Naive thymus-derived CD8-positive, alpha-beta T cell (primary cell): ENCODE measurements at regions not wholly inside any gene's neighbourhood (a gene's known extent, or its start where the extent isn't known, plus 50 kb on each side); places are given as distances from the start of the nearest gene placed in this dataset.
"Not testable (repeated sequence)": the region's sequence is repeated elsewhere in the genome, so short reads cannot be mapped to it uniquely, and the experiment has no call there.

Experiments
- ATAC-seq, 2 donors: fragments of 150-1000 bp; cut with Tn5 transposase in 1 of 2; sonication (Bioruptor Pico), chemical (Tn5 transposase) in 1 of 2; 1 replicate in 1 of 2; 2 replicates in 1 of 2; pipeline ENCODE4 v1.10.0; 2021; ENCODE audit warnings: mild to moderate bottlenecking in 2 of 2, moderate library complexity in 2 of 2
- POLR2A ChIA-PET: fragments of 350-600 bp; sonication (Branson Sonifier 250); formaldehyde crosslinking; loops from one replicate; lab custom pipeline; 2021; ENCODE audit warnings: antibody characterized with exemption; lab: Charles Lee
- DNase-seq, 10 donors: peaks; one replicate each; pipeline versions ENCODE4 v3.0.0 to v3.0.0-alpha.2; 2020 to 2022
- H3K27ac Mint-ChIP-seq, 10 donors: one replicate each; pipeline ENCODE4 v1.8.0; 2020 to 2022; ENCODE audit warnings: mild to moderate bottlenecking in 10 of 10, mixed read lengths in 10 of 10, moderate library complexity in 4 of 10, inconsistent platforms in 1 of 10
- H3K27me3 Mint-ChIP-seq, 5 donors: one replicate each; pipeline ENCODE4 v1.8.0; 2021 to 2022; ENCODE audit warnings: mixed read lengths in 5 of 5
- H3K36me3 Mint-ChIP-seq, 3 donors: one replicate each; pipeline ENCODE4 v1.8.0; 2020 to 2022; ENCODE audit warnings: mixed read lengths in 3 of 3, mild to moderate bottlenecking in 2 of 3, inconsistent platforms in 1 of 3
- H3K4me1 Mint-ChIP-seq, 4 donors: one replicate each; pipeline ENCODE4 v1.8.0; 2021 to 2022; ENCODE audit warnings: mixed read lengths in 4 of 4
- H3K4me3 Mint-ChIP-seq, 10 donors: one replicate each; pipeline ENCODE4 v1.8.0; 2020 to 2022; ENCODE audit warnings: mild to moderate bottlenecking in 10 of 10, mixed read lengths in 10 of 10, moderate library complexity in 6 of 10, inconsistent platforms in 1 of 10
- H3K9me3 Mint-ChIP-seq, 9 donors: one replicate each; pipeline ENCODE4 v1.8.0; 2020 to 2022; ENCODE audit warnings: mixed read lengths in 9 of 9, mild to moderate bottlenecking in 3 of 9, inconsistent platforms in 1 of 9, moderate library complexity in 1 of 9

DNA sequence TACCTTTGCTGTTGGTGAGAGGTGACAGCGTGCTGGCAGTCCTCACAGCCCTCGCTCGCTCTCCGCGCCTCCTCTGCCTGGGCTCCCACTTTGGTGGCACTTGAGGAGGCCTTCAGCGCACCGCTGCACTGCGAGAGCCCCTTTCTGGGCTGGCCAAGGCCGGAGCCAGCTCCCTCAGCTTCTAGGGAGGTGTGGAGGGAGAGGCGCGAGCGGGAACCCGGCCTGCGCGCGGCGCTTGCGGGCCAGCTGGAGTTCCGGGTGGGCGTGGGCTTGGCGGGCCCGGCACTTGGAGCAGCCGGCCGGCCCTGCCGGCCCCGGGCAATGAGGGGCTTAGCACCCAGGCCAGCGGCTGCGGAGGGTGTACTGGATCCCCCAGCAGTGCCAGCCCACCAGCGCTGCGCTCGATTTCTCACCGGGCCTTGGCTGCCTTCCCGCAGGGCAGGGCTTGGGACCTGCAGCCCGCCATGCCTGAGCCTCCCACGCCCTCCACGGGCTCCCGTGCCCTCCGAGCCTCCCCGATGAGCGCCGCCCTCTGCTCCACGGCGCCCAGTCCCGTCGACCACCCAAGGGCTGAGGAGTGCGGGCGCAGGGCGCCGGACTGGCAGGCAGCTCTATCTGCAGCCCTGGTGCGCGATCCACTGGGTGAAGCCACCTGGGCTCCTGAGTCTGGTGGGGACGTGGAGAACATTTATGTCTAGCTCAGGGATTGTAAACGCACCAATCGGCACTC, 700.3 kb downstream of the CDH18 start:
- POLR2A ChIA-PET, H3K27ac Mint-ChIP-seq, H3K4me1 Mint-ChIP-seq, ATAC-seq, H3K27me3 Mint-ChIP-seq, DNase-seq, H3K4me3 Mint-ChIP-seq: not testable (repeated sequence)
- Mint-ChIP-seq H3K9me3 (peaks cover 0 to 29% (median 16%) of the 10 kb centered on the region in 9 donors), H3K36me3 (peaks cover 0 to 14% (median 0%) of the 10 kb centered on the region in 3 donors)

DNA sequence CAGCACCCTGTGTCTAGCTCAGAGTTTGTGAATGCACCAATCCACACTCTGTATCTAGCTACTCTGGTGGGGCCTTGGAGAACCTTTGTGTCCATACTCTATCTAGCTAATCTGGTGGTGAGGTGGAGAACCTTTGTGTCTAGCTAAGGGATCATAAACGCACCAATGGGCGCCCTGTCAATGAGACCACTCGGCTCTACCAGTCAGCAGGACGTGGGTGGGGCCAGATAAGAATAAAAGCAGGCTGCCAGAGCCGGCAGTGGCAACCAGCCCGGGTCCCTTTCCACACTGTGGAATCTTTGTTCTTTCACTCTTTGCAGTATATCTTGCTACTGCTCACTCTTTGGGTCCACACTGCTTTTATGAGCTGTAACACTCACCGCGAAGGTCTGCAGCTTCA, 699.7 kb downstream of the CDH18 start:
- H3K36me3 Mint-ChIP-seq, result peaks cover 0 to 14% (median 0%) of the 10 kb centered on the region in 3 donors
- H3K4me1 Mint-ChIP-seq, H3K4me3 Mint-ChIP-seq, DNase-seq, H3K27ac Mint-ChIP-seq, POLR2A ChIA-PET, H3K27me3 Mint-ChIP-seq, ATAC-seq: not testable (repeated sequence)
- peaks cover 0 to 24% (median 12%) of the 10 kb centered on the region in 9 donors for H3K9me3 Mint-ChIP-seq

DNA sequence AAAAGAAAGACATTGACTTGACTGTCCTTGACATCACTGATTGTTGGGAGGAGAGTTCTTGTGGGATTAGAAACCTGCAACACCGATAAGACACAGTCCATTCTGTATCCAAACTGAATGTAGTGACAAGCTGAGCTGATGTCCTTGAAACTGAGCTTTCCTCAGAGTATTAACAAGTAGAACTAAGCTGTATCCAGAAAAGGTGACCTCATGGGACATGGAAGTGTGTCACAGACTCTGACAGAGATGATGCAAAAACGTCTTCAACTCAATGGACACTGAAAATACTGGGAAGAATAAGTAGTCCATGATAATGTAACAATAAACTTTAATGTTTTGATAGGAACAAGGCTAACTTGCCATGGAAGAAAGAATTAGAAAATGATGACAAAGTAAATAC, 690.1 kb downstream of the CDH18 start:
- Mint-ChIP-seq H3K4me3 (no peak overlapping the region), H3K36me3 (no peaks in the 10 kb centered on the region), H3K9me3 (peaks cover 0 to 25% (median 9%) of the 10 kb centered on the region in 9 donors), H3K27ac (no peak overlapping the region), H3K27me3 (no peaks in the 10 kb centered on the region), H3K4me1 (no peaks in the 10 kb centered on the region)
- no peak for DNase-seq
- POLR2A ChIA-PET, result no interaction called here
- ATAC-seq, result no peak

DNA sequence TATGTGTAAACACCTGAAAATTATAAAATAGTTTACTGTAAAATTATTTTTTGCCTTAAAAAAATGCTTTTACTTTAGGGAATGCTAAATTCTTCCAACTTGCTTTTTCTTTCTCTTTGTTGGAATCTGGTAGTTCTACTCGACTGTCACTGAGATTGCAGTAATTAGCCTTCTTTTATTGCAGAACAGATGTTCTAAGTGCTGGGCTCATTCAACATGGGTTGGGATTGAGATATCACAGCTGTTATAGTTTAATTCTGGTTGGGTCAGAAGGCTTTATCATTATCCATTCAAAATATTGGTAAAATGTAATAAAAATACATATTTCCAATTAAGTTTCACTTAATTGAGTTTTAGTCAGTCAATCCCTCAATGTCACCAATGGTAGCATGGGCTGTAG, 686.7 kb downstream of the CDH18 start:
- Mint-ChIP-seq H3K9me3 (peaks cover 0 to 31% (median 7%) of the 10 kb centered on the region in 9 donors), H3K4me3 (no peak overlapping the region), H3K4me1 (no peaks in the 10 kb centered on the region), H3K27ac (no peak overlapping the region), H3K36me3 (no peaks in the 10 kb centered on the region), H3K27me3 (no peaks in the 10 kb centered on the region)
- DNase-seq (no peak), ATAC-seq (no peak)
- POLR2A ChIA-PET, result no interaction called here

DNA sequence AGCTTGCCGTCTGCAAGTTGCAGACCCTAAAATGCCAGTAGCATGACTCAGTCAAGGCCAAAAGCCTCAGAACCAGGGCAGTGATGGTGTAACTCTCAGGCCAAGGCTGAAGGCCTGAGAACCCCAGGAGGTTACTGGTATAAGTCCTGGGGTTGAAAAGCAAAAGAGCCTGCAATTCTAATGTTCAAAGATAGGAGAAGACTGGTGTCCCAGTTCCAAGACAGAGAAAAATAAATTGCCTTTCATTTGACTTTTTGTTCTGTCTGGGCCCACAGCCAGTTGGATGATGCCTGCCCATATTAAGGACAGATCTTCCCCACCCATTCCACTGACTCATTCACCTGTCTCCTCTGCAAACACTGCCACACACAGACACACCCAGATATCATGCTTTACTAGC, 673.2 kb downstream of the CDH18 start:
- Mint-ChIP-seq H3K4me1 (no peaks in the 10 kb centered on the region), H3K9me3 (peaks cover 8 to 72% (median 15%) of the 10 kb centered on the region in 9 donors), H3K27ac (no peak overlapping the region), H3K27me3 (no peaks in the 10 kb centered on the region), H3K4me3 (no peak overlapping the region), H3K36me3 (no peaks in the 10 kb centered on the region)
- ATAC-seq, result no peak
- POLR2A ChIA-PET, result no interaction called here
- no peak for DNase-seq

DNA sequence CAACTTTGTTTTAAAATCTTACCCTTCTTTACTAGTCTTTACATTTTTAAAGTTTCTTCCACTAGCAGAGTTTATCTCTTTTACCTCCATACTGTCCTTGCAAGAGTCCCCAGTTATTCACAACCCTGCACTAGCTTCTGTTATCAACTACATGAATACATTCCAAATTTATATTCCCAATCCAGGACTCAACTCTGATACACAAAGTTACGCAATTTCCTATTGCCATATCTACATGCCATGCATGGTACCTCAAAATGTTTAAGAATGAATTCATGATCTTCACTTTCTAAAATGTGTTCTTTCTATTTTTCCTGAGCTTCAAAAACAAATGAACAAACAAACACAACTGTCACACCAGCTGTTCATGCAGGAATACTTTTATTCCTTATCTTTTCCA, 668.7 kb downstream of the CDH18 start:
- Mint-ChIP-seq H3K9me3 (peaks cover 4 to 50% (median 17%) of the 10 kb centered on the region in 9 donors), H3K36me3 (no peaks in the 10 kb centered on the region), H3K4me3 (no peak overlapping the region), H3K4me1 (no peaks in the 10 kb centered on the region), H3K27ac (no peak overlapping the region), H3K27me3 (no peaks in the 10 kb centered on the region)
- no peak for DNase-seq
- no peak for ATAC-seq
- POLR2A ChIA-PET, result no interaction called here

DNA sequence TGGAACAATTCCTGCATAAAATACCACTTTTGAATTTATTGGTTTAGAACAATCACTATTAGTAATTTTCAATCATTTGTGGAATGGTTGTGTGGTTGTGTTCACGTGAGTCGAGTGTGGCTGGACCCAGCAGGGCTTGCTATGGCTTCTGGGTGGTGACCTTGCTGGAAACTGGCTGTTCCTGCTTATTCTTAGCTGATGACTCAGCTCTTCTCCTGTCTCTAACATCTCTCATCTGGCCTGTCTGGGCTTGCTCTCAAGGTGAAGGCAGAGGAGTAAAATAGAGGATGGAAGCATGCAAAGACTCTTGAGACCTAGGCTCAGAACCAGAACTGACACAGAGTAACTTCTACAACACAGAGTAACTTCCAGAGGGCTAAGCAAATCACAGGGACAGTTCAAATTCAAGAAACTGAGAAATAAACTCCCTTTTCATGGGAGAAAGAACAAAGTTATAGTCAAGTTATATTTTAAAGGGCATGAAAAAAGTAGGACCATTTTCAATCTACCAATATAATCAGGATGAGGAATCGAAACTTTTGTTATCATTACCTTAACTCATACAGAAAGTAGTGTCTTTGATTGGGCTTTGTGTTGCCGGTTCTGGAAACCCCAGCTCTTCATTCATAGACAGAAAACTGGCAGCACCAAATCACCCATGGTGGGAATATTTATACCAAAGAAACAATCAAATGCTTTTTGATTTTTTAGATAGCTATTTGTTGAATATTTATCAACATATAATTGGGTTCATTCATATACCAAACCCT, 665.1 kb downstream of the CDH18 start:
- ATAC-seq (no peak), DNase-seq (no peak)
- Mint-ChIP-seq H3K27ac (no peak overlapping the region), H3K4me3 (no peak overlapping the region), H3K36me3 (no peaks in the 10 kb centered on the region), H3K4me1 (no peaks in the 10 kb centered on the region), H3K27me3 (no peaks in the 10 kb centered on the region), H3K9me3 (peaks cover 2 to 24% (median 8%) of the 10 kb centered on the region in 9 donors)
- POLR2A ChIA-PET, result no interaction called here

DNA sequence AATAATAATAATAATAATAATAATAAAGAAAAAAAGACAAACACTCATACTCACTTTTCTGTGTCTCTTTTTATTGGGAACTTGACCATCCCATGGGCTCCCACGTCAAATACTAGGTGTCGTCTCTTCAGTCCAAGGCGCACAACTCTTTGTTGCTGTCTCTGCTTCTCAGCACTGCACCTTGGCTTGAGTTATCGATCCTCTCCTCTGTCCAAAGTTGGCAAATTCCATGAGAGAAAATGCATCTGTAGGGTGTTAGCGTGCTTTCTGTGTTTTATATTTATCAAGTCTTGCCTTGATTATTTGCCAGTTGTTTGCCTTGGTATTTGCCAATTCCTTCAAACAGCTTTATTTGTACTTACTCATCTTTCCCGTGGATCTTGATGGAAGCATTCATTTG, 653.7 kb downstream of the CDH18 start:
- Mint-ChIP-seq H3K9me3 (peaks cover 5 to 35% (median 20%) of the 10 kb centered on the region in 9 donors), H3K4me1 (no peaks in the 10 kb centered on the region), H3K4me3 (no peak overlapping the region), H3K27me3 (no peaks in the 10 kb centered on the region), H3K27ac (no peak overlapping the region), H3K36me3 (peaks cover 0 to 5% (median 0%) of the 10 kb centered on the region in 3 donors)
- no peak for DNase-seq
- no peak for ATAC-seq
- POLR2A ChIA-PET, result no interaction called here

DNA sequence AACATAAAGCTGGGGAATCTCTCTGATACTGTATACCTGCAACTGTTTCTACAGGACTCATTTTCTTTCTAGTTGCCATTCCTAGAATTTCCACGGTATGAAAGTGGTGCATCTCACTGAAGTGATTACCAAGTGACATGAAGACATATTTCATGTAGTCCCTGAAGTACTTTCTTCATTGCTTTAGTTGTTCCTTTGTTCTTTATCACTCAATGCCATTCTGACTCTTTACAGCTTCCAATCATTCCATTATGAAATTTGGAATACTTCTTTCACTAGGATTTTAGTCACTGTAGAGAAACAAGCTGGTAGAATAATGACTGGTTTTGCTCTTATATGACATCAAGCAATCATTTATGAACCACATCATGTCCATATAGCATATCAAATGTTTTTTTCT, 645.1 kb downstream of the CDH18 start:
- POLR2A ChIA-PET, result no interaction called here
- Mint-ChIP-seq H3K4me1 (no peaks in the 10 kb centered on the region), H3K36me3 (peaks cover 0 to 5% (median 0%) of the 10 kb centered on the region in 3 donors), H3K4me3 (no peak overlapping the region), H3K9me3 (peaks cover 0 to 26% (median 12%) of the 10 kb centered on the region in 9 donors), H3K27me3 (no peaks in the 10 kb centered on the region), H3K27ac (no peak overlapping the region)
- ATAC-seq, result no peak
- no peak for DNase-seq

DNA sequence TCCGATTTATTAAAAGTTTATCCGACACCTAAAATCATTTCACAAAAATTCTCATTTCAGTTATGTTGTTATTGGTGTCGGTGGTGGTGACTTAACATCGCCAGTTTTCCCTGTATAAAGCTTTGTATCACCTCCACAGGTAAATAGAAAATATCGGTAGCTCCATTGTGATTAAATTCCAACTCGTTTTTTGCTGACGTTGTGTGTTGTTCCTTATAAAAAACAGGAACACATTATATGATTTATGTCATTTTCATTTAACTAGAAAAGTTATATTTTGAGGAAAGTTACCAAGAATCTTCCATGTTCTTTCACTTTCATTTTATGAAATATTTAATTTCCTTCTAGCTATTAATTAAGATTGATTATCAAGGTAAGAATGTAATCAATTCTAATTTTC, 635.9 kb downstream of the CDH18 start:
- H3K36me3 Mint-ChIP-seq, result no peaks in the 10 kb centered on the region
- peaks cover 0 to 18% (median 4%) of the 10 kb centered on the region in 9 donors for H3K9me3 Mint-ChIP-seq
- H3K4me3 Mint-ChIP-seq, result no peak overlapping the region
- H3K4me1 Mint-ChIP-seq, result no peaks in the 10 kb centered on the region
- no peak overlapping the region for H3K27ac Mint-ChIP-seq
- ATAC-seq (no peak), DNase-seq (no peak)
- POLR2A ChIA-PET, result no interaction called here
- no peaks in the 10 kb centered on the region for H3K27me3 Mint-ChIP-seq

DNA sequence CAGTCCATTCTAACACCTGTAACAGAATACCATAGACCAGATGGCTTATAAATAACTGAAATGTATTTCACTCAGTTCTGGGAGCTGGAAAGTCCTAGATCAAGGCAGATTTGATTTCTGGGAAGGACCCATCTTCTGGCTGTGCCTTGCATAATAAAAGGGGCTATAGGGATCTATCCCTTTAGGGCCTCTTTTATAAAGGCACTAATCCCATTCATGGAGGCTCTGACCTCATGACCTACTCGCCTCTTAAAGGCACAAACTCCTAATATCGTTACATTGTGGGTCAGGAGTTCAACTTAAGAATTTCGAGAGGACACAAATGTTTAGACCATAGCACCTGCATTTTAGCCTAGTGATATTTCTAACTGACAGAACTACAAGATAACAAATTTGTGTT, 619.0 kb downstream of the CDH18 start:
- no peaks in the 10 kb centered on the region for H3K36me3 Mint-ChIP-seq
- H3K9me3 Mint-ChIP-seq, result peaks cover 2 to 31% (median 8%) of the 10 kb centered on the region in 9 donors
- ATAC-seq, result no peak
- H3K4me3 Mint-ChIP-seq, result no peak overlapping the region
- H3K27ac Mint-ChIP-seq, result no peak overlapping the region
- POLR2A ChIA-PET, result no interaction called here
- no peaks in the 10 kb centered on the region for H3K27me3 Mint-ChIP-seq
- no peak for DNase-seq
- H3K4me1 Mint-ChIP-seq, result no peaks in the 10 kb centered on the region

DNA sequence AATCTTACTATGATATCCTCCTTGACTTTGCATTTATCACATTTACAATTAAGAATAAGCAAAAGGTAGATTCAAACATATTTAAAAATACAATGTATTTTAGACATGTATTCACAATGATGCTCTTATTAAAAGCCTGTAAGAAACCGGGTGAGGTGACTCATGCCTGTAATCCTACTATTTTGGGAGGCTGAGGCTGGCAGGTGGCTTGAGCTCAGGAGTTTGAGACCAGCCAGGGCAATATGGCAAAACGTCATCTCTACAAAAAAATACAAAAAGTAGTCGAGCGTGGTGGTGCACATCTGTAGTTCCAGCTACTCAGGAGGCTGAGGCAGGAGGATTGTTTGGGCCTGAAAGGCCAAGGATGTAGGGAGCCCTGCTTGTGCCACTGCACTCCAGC, 618.4 kb downstream of the CDH18 start:
- H3K9me3 Mint-ChIP-seq, result peaks cover 2 to 26% (median 8%) of the 10 kb centered on the region in 9 donors
- POLR2A ChIA-PET, result no interaction called here
- no peaks in the 10 kb centered on the region for H3K27me3 Mint-ChIP-seq
- H3K27ac Mint-ChIP-seq, result no peak overlapping the region
- DNase-seq (no peak), ATAC-seq (no peak)
- no peak overlapping the region for H3K4me3 Mint-ChIP-seq
- H3K36me3 Mint-ChIP-seq, result no peaks in the 10 kb centered on the region
- no peaks in the 10 kb centered on the region for H3K4me1 Mint-ChIP-seq

DNA sequence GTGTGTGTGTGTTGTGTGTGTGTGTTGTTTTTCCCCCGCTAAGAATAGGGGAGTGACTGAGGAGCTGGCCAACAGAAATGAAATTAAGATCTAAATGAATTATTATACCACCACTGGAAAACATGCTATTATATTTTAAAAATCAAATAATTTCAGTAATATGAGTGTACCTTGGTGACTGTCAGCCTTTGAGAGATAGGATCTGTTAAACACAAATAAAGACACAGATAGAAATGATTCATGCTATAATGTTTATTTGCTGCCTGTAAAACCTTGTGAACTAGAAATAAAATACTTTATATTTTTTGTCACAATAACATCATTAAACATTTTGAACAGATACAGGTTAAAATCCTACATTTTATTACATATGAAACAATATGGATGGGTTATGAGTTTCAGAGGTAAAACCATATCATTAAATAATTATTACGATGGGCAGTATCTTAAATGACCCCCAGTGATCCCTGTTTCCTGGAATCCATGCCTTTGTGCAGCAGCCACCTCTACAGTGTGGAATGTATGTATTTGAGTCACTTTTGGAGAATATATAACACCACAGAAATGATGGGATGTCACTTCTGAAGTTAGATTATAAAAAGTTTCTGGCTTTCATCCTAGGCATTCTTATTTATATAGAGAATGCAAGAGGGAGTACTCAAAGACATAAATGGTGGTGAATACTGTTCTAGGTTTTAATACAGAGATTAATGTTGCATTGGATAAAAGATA, 617.2 kb downstream of the CDH18 start:
- POLR2A ChIA-PET, result no interaction called here
- H3K27ac Mint-ChIP-seq, result no peak overlapping the region
- H3K36me3 Mint-ChIP-seq, result no peaks in the 10 kb centered on the region
- no peak for ATAC-seq
- peaks cover 2 to 20% (median 9%) of the 10 kb centered on the region in 9 donors for H3K9me3 Mint-ChIP-seq
- H3K4me3 Mint-ChIP-seq, result no peak overlapping the region
- no peaks in the 10 kb centered on the region for H3K27me3 Mint-ChIP-seq
- no peak for DNase-seq
- no peaks in the 10 kb centered on the region for H3K4me1 Mint-ChIP-seq
